ENCODE measurements at regions not wholly inside any gene's neighbourhood (a gene's known extent, or its start where the extent isn't known, plus 50 kb on each side); places are given as distances from the start of the nearest gene placed in this dataset.

DNA sequence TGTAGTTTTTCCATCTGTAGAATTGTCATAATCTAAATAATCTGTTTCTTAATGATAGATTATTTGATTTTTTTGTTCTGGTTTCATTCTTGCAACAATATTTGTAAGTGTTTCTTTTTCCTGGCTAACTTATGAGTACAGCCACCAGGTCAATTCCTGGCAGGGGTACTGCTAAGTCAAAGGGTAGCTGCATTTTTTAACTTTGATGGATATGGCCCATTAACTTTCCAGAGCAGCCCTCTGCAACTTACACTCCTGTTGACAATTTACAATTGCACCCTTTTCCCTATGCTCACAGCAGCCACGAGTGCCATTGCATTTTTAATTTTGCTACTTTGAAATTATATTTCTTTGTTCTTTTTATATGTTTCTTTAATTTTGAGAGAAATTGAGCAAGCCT, 209.3 kb upstream of the CST7 start:
- no peak for DNase-seq

DNA sequence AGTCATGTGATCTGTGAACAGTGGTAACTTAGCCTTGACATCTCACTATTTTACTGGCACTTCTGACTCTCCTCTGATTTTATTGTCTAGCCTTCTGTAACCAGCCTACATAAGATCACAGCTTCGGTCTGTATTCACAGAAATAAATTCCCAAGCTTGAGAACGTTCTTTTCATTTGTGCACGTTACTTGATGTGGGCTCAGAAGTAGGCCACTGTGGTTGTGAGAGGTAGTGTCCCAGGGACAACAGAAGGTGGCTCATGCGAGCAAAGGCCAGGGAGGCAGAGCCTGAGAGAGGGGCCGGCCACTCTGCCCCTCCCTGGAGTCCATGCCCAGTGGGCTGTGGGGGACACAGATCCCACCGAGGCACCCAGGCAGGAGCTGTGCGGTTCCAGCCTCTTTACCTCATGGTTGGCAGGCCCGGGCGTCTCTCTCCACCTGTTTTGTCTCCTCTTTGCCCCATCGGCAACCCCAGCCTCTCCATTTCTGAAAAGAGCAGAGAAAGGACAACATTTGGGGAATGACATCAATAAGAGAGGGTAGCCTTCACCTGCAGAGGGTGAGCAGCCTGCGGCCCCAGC, 207.5 kb upstream of the CST7 start:
- no peak for DNase-seq

DNA sequence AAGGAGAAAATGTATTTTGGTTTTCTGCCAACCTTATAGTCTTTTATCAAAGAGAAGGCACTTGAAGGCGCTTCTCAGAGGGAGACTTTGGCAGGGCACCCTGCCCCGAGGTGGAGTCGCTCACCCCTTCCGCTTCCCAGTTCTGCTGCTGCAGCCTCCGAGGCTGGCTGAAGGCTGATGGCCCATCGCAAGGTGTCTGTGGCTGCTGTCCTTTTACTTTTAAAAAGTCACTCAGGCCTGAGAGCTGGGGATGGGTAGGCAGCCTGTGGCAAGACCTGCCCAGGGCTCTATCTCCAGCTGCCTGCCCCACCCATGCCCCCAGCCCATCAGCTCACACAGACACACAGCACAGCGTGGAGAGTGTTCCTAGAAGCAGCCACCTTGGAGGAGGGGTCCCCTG, 206.6 kb upstream of the CST7 start:
- DNase-seq, result no peak

DNA sequence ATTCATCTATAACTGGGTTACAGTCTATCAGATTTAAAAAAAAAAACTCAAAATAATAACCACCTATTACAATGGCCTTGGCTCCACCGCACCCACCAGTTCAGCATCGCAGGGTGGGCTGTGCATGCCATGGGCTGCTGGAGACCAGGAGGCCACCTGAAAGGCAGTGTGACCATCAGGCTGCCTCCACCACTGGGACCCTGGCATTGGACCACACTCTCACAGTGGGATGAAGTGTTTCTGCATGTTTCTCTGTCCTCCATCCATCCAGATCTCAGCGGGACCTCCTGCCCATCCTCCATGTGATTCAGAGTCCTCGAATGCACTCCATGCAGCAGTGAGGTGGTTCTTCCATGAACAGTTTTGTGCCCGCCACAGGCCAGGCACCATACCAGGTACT, 206.1 kb upstream of the CST7 start:
- DNase-seq, result no peak

DNA sequence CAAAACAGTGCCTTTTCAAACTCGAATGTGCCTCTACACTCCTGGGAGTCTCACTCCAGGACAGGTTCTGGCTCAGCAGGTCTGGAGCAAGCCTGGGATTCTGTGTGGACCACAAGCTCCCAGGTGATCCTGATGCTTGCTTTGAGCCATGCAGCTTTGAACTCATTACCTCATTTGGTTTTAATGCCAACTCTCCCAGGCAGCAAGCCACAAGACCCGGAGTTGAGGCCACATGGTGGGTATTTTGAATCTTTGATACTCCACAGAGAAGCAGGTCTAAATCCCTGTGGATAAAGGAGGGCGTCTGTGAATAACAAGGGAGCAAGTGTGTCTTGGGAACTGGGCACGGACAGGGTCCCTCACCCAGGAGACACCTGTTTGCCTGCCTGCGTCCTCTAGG, 205.4 kb upstream of the CST7 start:
- DNase-seq, result no peak

DNA sequence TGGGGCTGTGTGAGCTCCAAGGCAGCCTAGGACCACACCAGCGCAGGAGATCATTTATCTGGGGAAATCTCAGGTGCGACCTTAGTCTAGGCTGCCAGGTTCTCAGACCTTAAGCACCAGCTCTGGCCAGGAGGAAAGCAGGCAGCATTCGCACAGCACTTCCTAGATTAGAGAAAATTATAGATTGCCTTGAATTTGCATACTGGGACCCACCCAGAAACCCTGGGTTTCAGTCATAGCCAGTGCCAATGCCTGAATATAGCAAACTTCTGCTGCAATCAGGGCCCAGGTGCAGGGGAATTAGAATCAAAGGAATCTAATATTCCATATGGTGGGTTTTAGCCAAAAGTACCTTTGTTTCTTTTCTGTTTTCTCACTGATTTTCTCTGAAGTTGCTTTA, 204.3 kb upstream of the CST7 start:
- DNase-seq, result no peak

DNA sequence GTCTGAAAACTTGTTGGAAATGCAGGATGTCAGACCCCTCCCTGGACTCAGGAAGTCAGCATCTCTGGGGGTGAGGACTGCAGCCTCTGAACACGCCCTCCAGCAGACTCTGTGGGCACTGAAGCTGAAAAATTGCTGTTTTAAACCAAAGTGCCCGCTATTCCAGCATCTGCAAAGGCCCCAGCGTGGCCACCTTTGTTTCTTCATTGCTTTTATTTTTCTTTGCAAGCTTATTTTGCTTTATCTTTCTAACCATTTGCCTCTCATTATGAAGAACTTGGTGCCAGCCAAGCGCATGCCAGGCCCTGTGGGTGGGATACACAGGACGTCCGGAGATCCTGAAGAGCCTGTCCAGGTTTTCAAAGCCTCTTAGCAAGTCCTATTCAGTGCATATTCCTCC, 203.9 kb upstream of the CST7 start:
- no peak for DNase-seq

DNA sequence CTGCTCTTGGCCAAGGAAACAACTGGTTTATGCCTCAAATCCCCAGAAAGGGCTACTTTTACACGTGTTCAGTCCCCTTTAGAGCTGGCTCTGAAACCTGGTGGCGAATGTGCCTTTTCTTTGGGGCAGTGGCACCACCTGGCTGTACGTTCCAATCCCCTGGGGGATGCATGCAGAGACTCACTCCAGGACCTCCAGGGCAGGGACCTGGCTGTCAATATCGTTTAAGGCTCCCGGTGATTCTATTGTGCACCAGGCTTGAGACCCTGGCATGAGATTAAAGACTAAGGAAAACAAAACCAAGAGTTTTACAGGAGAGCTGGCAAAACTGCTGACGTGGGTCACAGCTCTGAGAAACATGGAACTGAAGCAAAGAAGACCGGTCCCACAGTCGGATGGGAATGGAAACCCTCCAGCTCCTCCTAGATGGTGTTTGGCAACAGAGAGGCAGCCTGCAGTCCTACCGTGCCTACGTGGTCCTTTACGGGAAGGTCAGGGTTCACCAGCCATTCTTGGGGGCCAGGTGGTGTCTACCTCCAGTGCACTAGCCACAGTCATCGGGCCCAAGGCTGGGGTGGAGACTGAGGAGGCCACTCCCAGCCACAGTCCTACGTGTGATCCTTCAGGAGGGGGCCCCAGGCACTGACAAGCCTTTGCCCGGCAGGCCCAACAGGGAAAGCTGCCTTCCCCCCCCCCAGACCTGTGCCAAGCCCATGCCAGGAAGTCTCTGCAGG, 203.3 kb upstream of the CST7 start:
- DNase-seq, result no peak

DNA sequence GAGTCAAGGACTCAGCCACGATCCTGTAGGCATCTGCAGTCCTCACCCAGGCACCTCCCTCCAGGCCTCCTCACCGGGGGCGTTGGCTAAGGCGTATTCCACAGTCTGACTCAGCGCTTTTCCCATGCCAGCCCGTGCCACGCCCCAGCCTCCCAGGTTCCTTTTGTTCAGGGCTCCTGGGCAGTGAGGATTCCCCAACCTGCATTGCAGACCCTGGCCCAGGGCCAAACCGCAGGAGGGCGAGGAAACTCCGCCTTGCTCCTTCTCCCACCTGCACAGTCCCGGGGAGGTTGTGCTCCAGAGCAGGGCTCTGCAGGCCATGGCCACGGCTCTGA, 202.8 kb upstream of the CST7 start:
- DNase-seq, result no peak

DNA sequence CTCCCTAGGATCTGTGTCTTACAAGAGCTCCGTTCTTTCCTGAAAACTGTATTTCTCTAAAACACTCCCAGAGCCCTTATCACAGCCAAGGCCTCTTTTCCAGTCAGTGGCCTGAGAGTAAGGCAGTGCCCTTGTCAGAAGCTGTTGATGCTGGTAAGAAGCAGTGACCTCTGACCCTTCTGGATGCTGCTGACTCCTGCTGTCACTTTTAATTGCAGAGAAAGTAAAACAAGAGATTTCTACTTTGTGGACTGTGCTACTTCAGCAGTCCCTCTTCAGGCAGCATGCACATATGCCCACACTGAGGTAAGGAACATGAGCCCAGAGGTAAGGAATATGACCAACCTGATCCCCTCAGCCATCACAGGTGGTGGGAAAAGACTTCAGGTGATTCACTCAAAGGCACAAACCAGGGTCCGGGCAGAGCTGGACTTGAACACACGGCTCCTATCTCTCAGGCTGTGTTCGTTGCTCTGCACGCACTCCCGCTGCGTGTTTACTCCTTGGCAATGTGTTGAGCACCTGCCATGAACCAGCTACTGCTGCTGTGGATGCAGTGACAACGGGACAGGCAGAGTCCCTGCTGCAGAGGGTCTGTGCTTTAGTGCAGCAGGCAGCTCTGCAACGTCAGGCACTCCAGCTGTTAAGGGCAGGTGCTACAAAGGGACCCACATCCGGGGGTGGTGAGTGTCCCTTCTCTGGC, 201.9 kb upstream of the CST7 start:
- DNase-seq, result no peak

DNA sequence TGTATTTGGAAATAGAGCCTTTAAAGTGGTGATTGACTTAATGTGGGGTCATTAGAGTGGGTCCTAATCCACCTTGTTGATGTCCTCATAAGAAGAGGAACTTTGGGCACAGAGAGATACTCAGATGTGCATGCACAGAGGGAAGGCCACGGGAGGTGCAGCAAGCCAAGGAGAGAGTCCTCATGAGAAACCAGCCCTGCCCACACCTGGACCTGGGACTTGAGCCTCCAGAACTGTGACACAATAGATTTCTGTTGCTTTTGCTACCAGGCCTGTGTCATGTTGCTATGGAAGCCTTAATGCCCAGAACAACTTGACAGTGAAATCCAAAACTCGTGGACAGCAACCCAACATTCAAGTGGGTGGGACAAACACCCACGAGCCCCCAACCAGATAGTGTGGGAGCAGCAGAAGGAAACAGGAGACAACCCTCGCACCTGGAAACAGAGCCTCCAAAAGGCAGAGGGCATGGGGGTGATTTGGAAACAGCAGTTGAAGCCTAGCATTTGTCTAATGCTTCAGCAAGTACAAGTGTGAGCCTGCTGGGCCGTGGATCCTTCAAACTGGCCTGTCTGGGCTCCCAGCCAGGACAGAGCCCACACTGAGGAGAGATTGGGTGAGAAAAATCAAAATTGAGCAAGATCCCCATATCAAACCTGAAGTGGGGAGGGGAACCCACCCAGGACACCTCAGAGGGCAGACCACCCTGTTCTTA, 201.0 kb upstream of the CST7 start:
- no peak for DNase-seq

DNA sequence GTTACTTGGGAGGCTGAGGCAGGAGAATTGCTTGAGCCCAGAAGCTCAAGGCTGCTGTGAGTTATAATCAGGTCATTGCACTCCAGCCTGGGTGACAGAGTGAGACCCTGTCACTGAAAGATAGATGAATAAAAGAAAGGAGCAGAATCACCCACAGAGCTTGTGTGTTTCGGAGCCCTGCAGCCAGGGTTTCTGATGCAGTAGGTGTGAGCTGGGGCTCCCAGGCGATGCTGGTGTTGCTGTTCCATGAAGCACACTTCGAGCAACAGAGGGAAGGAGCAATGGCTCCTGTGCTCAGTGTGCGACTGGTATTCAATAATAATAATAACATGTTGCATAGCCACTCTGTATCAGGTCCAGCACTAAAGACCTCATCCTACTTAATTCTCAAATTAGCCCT, 197.5 kb upstream of the CST7 start:
- no peak for DNase-seq

DNA sequence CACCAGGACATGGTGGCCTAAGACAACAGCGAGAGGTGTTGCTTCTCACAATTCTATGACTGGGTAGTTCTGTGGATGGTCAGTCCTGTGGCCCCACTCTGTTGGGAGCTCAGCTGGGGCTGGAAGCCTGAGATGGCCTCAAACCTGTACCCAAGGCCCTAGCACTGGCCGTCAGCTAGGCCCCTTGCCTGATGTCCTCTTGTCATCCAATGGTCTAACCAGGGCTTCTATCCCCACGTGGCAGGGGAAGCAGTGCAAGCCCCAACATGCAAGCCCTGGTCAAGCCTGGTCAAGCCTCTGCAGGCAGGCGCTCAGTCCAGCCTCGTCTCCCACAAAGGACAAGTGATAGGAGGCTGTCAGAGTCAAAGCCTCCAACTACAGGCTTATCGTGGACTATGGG, 196.5 kb upstream of the CST7 start:
- no peak for DNase-seq

DNA sequence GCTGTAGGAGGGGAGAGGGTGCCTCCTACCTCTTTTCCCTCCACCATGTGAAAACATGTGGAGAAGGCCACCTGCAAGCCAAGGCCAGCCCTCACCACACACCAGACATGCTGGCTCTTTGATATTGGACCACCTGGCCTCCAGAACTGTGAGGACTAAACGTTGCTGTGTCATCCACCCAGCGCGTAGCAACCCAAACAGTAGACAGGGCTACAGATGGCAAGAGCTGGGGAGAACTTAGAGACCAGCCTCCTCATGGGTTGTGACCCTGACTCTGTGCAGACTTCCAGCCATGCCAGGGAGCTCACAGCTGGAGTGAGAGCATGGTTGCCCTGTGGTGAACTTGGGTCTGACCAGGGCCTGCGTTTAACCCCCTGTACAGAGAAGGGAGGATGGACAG, 195.9 kb upstream of the CST7 start:
- DNase-seq, result no peak

DNA sequence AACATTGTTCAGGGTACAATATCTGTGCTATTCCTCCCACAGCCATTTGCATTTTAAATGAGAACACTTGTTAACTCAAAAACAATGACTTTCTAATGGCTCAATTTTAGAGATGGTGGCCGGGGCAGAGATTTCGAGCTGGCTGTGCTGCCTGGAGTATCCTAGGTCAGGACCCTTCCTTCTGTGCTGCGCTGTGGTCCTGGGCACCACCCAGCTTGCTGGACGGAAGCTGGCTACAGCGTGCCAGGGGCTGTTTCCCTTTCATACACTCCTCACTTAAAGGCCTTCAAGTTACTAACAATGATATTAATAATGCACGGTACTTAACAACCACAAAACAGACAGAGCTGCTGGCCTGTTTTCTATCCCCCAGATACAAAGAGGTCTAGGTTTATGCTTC, 194.4 kb upstream of the CST7 start:
- no peak for DNase-seq

DNA sequence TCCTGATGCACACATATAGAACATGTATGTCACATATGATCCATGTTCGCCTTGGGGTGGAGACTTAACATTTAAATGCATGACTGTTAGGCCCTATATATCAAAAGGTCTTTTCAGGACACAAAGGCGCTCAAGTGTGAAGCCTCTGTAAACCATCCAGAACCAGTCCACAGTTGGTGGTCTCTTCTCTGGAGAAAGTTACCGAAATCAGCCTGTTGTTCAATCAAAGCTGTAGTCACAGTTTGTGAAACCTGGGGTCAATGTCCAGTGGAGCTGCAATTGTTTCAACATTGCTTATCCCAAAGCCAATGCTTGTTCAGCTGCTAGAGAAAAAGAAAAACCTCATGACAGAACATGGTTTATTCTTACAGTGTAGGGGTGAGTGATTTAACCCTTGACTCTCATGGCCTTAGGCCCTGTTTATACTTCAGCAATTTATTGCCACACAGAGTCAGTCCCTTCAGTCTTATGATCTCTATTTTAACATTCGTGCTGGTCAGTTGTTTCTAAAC, 193.6 kb upstream of the CST7 start:
- DNase-seq, result no peak

DNA sequence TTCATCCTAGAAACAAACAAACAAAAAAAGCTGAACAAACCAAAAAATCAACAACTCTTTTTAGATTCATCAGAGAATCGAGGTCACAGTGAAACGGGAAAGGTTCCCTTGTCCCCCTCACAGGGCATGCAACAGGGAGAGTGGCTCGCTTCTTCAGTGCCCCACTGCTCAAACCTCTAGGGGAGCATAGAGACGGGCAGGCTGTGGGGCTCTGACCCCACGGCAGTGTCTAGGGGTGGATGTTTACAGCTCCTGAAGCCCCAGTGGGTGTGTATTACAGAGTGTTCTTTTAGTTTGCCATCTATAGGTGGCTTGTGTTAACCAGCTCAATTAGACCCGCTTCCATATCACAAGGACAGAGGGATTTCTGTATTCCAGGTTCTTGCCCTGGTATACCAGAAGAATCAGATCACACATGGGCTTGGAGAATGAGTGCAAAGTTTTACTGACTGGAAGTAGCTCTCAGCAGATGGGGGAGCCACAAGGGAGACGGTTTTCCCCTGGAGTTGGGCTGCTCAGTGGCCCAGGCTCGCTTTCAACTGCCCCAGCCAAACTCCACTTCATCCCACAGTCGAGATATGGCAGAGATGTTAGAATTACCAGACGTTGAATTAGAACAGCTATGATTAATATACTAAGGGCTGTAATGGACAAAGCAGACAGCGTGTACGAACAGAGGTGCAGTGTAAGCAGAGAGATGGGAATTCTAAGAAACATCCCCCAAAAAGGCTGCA, 192.6 kb upstream of the CST7 start:
- no peak for DNase-seq

DNA sequence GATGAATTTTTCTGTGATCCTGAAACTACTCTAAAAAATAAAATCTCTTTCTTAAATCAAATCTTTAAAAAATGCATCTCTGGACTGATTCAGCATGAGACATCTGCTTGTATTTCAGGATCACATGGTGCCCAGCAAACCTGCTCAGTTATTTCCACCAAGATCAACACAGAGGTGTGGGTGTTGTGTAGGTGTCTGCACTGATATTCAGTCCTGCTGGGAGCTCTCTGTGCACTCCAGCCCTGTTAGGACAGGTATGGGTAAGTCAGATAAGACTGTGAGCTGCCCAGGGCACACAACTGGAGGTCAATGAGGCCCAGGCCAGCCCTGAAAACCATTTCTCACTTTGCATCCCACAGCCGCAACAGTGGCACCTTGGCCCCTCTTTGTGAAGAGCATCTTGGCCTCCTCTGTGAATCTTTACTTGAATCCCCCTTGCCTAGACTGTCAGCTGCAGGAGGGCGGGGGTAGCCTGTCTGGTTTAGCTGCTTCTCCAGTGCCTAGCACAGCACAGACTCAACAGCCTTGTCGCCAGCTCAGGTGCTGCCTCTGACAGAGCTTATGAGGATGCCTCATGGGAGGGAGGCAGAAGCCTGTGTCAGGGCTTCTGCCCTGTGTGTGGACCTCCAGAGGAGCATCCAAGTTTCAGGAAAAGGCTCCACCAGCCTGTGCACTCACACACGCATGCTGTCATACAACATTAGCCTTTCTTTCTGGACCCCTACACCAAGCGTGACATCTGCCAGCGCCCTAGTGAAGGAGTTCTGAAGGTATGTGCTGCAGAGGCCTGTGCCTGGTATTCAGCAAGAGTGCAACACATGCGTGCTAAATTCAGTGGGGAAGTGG, 187.6 kb upstream of the CST7 start:
- no peak for DNase-seq

DNA sequence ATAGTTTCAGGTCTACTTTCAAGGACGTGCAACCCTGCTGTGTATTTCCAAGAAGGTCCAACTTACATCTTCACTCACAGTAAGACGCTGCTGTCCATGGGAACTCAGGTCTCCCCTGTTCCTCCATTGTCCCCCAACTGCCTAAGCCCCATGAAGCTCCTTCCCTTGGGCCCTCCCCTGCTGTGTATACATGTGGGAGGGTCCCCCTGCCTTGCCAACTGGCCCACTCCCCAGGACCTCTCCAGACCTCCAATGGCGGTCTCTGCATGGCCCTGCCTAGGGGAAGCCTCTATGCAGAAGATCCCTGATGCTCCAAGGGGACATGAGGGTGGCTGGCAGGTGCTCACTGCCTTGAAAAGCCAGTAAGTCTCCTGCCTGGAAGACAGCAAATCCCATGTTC, 186.7 kb upstream of the CST7 start:
- DNase-seq, result no peak

DNA sequence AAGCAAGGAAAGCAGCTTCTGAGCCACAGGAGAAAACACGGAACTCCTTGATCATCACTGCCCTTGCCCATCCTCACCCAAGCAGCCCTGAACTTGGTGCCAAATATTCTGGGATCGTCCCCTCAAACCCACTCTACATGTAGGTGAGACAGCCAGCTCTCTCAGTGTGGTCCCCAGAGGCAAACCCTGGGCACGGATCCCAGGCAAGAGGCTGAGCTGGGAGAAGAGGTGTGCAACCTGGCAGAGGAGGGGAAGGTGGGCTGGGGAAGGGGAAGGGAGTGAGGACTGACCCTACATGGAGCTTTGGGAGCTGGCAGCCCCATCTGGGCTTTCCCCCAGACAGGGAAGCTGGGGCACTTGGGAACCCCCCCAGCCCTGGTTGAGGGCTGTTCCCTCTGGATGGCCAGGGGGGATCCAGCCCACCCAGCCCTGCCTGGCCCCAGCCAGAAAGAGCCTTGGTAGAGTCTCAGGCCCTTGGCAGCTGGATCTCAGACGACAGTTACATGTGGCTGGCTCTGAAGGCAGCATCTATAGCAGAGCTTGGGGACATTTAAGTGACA, 186.2 kb upstream of the CST7 start:
- DNase-seq, result no peak

DNA sequence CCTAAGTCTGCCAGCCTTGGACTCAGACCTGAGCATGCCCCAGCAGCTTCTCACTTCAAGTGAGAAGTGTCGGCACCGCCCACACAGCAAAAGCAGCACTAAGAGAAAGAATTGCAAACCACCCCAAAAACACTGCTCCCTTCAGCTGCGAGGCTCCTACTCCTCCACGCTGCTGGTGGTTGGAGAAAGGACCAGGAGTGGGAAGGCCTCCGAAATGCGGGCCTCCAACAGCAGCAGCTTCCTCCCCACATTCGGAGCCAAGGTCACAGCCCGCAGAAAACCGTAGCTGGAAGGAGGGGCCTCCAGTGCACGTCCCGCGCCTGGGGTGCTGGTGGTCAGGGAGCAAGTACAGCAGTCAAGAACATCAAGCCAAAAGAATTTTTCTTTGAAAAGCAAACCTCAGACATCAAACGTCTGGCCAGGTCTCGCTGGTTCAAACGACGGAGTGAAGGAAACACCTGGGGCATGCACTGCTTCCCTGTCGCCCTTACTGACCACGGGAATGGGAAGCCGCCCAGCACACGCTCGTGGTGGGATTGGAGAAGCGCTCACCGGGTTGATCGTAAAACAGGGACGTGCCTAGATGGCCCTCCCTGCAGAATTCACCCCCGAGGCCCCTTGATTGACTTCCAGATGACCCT, 185.6 kb upstream of the CST7 start:
- no peak for DNase-seq

Measured in CD4-positive, alpha-beta T cell treated with Interleukin-1 beta for 1 hour (primary cell).